Neural cell (in vitro differentiated cells): ENCODE measurements at regions not wholly inside any gene's neighbourhood (a gene's known extent, or its start where the extent isn't known, plus 50 kb on each side); places are given as distances from the start of the nearest gene placed in this dataset.

Source experiments
- H2AFZ ChIP-seq: fragments of 200-600, 300-800 bp; sonication (generic), shearing (Covaris generic); 2 replicates; pipeline ENCODE4 v1.6.0; 2014; ENCODE audit warnings: low read depth, mild to moderate bottlenecking, antibody characterized with exemption, low read length, moderate library complexity
- H3F3A ChIP-seq: fragments of 200-600 bp; shearing (Covaris generic); 2 replicates; pipeline ENCODE4 v1.6.1; 2016; ENCODE audit warnings: mild to moderate bottlenecking, moderate library complexity, mixed read lengths, antibody characterized with exemption, low read length; ENCODE audit not compliant: insufficient read depth, poor library complexity, severe bottlenecking
- H3K27ac ChIP-seq: fragments of 200-600, 300-800 bp; sonication (generic), shearing (Covaris generic); 2 replicates; pipeline ENCODE4 v1.5.1; 2014; ENCODE audit warnings: mild to moderate bottlenecking, low read length, moderate library complexity
- H3K27me3 ChIP-seq: fragments of 300-800, 200-600 bp; sonication (generic), shearing (Covaris generic); 2 replicates; pipeline ENCODE4 v1.6.0; 2014; ENCODE audit warnings: mild to moderate bottlenecking, low read depth, low read length, moderate library complexity; ENCODE audit not compliant: insufficient read depth
- H3K36me3 ChIP-seq: fragments of 300-800, 200-600 bp; sonication (generic), shearing (Covaris generic); 2 replicates; pipeline ENCODE4 v1.5.1; 2014; ENCODE audit warnings: mild to moderate bottlenecking, antibody characterized with exemption, low read length, moderate library complexity; ENCODE audit not compliant: insufficient read depth
- H3K4me2 ChIP-seq: fragments of 300-800, 200-600 bp; sonication (generic), shearing (Covaris generic); 2 replicates; pipeline ENCODE4 v1.6.0; 2014; ENCODE audit warnings: mild to moderate bottlenecking, low read length
- H3K4me3 ChIP-seq: fragments of 300-800, 200-600 bp; sonication (generic), shearing (Covaris generic); 2 replicates; pipeline ENCODE4 v1.5.1; 2014; ENCODE audit warnings: mild to moderate bottlenecking, low read length, moderate library complexity
- H3K79me2 ChIP-seq: fragments of 200-600 bp; shearing (Covaris generic); replicated peaks from 2 replicates; pipeline ENCODE4 v1.6.0; 2014; ENCODE audit warnings: mild to moderate bottlenecking, low read length, moderate library complexity; ENCODE audit not compliant: insufficient read depth
- H3K9ac ChIP-seq: fragments of 300-800, 200-600 bp; sonication (generic), shearing (Covaris generic); 2 replicates; pipeline ENCODE4 v1.6.1; 2016; ENCODE audit warnings: mild to moderate bottlenecking, low read length, mixed read lengths
- H3K9me2 ChIP-seq: fragments of 200-600 bp; shearing (Covaris generic); 2 replicates; pipeline ENCODE4 v1.6.1; 2016; ENCODE audit warnings: mild to moderate bottlenecking, low read length, mixed read lengths; ENCODE audit not compliant: insufficient read depth
- H3K9me3 ChIP-seq: fragments of 200-600, 300-800 bp; sonication (generic), shearing (Covaris generic); 2 replicates; pipeline ENCODE4 v1.6.1; 2016; ENCODE audit warnings: mild to moderate bottlenecking, mixed run types, low read length, moderate library complexity, mixed read lengths
- H4K20me1 ChIP-seq: fragments of 200-600 bp; shearing (Covaris generic); 2 replicates; pipeline ENCODE4 v1.6.1; 2016; ENCODE audit warnings: mild to moderate bottlenecking, mixed run types; ENCODE audit not compliant: insufficient read depth
- CTCF ChIP-seq: fragments of 450-650 bp; IDR thresholded peaks from 2 replicates; pipeline ENCODE4 v1.5.1; 2014; ENCODE audit warnings: antibody characterized with exemption, mild to moderate bottlenecking, moderate library complexity; ENCODE audit not compliant: poor library complexity, severe bottlenecking
- EP300 ChIP-seq: fragments of 450-650 bp; conservative IDR thresholded peaks from 2 replicates; pipeline ENCODE4 v1.6.1; 2014; ENCODE audit warnings: antibody characterized with exemption, mild to moderate bottlenecking, moderate library complexity; ENCODE audit not compliant: poor library complexity, severe bottlenecking
- EZH2 ChIP-seq: fragments of 200-600, 300-800 bp; shearing (Covaris generic), sonication (generic); IDR thresholded peaks from 2 replicates; pipeline ENCODE4 v1.6.1; 2014; ENCODE audit warnings: antibody characterized with exemption, low read length, borderline replicate concordance, mild to moderate bottlenecking; ENCODE audit not compliant: insufficient read depth, poor library complexity, severe bottlenecking
- MXI1 ChIP-seq: fragments of 450-650 bp; conservative IDR thresholded peaks from 2 replicates; pipeline ENCODE4 v1.6.1; 2014; ENCODE audit warnings: antibody characterized with exemption, mild to moderate bottlenecking; ENCODE audit not compliant: poor library complexity, severe bottlenecking
- POLR2AphosphoS5 ChIP-seq: IDR thresholded peaks from 2 replicates; pipeline ENCODE4 v1.6.1; 2012
- RAD21 ChIP-seq: fragments of 450-650 bp; conservative IDR thresholded peaks from 2 replicates; pipeline ENCODE4 v1.6.1; 2014; ENCODE audit warnings: antibody characterized with exemption, mild to moderate bottlenecking, moderate library complexity
- REST ChIP-seq: IDR thresholded peaks from 2 replicates; pipeline ENCODE4 v1.6.1; 2012; ENCODE audit warnings: borderline replicate concordance
- SMC3 ChIP-seq: fragments of 450-650 bp; conservative IDR thresholded peaks from 2 replicates; pipeline ENCODE4 v1.6.1; 2014; ENCODE audit warnings: antibody characterized with exemption, mild to moderate bottlenecking, moderate library complexity; ENCODE audit not compliant: poor library complexity
- TAF1 ChIP-seq: IDR thresholded peaks from 2 replicates; pipeline ENCODE4 v1.6.1; 2012; ENCODE audit warnings: low read depth

GRCh38 chr2:235343156-235343774 is 150.6 kb upstream of the AGAP1 start:
- Histone ChIP-seq H3K36me3 (no peaks in the 10 kb centered on the region), H3K9ac (no peak overlapping the region), H3F3A (no peaks in the 10 kb centered on the region), H3K79me2 (no peaks in the 10 kb centered on the region), H3K4me2 (no peak overlapping the region), H3K9me3 (peaks cover 4% of the 10 kb centered on the region), H3K9me2 (no peaks in the 10 kb centered on the region), H3K27ac (no peak overlapping the region), H3K27me3 (no peaks in the 10 kb centered on the region), H2AFZ (no peak overlapping the region), H3K4me3 (no peak overlapping the region), H4K20me1 (no peaks in the 10 kb centered on the region)
- TF ChIP-seq EP300 (no peak), REST (no peak)

- no peaks in the 10 kb centered on the region for H3K27me3 ChIP-seq
- H3K36me3 ChIP-seq: no peaks in the 10 kb centered on the region
- no peaks in the 10 kb centered on the region for H3K9me2 ChIP-seq
- TF ChIP-seq TAF1 (no peak), POLR2AphosphoS5 (no peak), RAD21 (no peak), CTCF (no peak), SMC3 (no peak), EZH2 (no peak), EP300 (no peak), MXI1 (no peak), REST (no peak)
- H3K4me3 ChIP-seq: no peak overlapping the region
- H3K79me2 ChIP-seq: no peaks in the 10 kb centered on the region
- no peak overlapping the region for H3K4me2 ChIP-seq
- H3K27ac ChIP-seq: no peak overlapping the region
- no peak overlapping the region for H3K9ac ChIP-seq
- H3K9me3 ChIP-seq: no peaks in the 10 kb centered on the region
- H4K20me1 ChIP-seq: no peaks in the 10 kb centered on the region
- no peaks in the 10 kb centered on the region for H3F3A ChIP-seq
- H2AFZ ChIP-seq: no peak overlapping the region
Measured at GRCh38 chr2:235343869-235344268, 150.0 kb upstream of the AGAP1 start.
